ENCODE measurements at regions not wholly inside any gene's neighbourhood (a gene's known extent, or its start where the extent isn't known, plus 50 kb on each side); places are given as distances from the start of the nearest gene placed in this dataset.
"Not testable (repeated sequence)": the region's sequence is repeated elsewhere in the genome, so short reads cannot be mapped to it uniquely, and the experiment has no call there.

DNA sequence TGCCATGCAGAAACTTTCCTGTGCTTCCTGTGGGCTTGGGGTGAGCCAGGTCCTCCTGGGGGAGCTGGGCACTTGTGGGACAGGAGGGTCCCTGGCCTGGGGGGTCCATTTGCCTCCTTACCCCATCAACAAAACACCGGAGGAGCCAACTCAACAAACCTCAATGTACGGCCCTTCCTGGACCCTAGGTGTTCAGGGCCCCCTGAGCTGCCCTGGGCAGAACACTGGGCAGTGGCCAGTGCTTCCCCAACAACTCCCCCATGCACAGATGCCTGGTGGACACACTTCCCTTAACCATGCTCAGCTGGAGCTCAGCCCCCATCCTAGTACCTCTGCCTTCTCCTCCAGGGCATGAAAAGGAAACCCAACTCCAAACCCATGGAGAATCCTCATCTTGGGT, 1504.2 kb upstream of the TPTE start:
- TF ChIP-seq, protein P1, sequence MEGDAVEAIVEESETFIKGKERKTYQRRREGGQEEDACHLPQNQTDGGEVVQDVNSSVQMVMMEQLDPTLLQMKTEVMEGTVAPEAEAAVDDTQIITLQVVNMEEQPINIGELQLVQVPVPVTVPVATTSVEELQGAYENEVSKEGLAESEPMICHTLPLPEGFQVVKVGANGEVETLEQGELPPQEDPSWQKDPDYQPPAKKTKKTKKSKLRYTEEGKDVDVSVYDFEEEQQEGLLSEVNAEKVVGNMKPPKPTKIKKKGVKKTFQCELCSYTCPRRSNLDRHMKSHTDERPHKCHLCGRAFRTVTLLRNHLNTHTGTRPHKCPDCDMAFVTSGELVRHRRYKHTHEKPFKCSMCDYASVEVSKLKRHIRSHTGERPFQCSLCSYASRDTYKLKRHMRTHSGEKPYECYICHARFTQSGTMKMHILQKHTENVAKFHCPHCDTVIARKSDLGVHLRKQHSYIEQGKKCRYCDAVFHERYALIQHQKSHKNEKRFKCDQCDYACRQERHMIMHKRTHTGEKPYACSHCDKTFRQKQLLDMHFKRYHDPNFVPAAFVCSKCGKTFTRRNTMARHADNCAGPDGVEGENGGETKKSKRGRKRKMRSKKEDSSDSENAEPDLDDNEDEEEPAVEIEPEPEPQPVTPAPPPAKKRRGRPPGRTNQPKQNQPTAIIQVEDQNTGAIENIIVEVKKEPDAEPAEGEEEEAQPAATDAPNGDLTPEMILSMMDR (IDR thresholded peaks at IDR 0.05), result not testable (repeated sequence)
- not testable (repeated sequence) for TF ChIP-seq POLR2A (IDR thresholded peaks at IDR 0.05)

Measured in esophagus squamous epithelium (tissue), 4 donors.